Neuronal stem cell (in vitro differentiated cells): ENCODE measurements at regions not wholly inside any gene's neighbourhood (a gene's known extent, or its start where the extent isn't known, plus 50 kb on each side); places are given as distances from the start of the nearest gene placed in this dataset.

ENCODE experiments used
- DNase-seq: peaks from one replicate; pipeline ENCODE4 v3.0.0-alpha.2; 2013; ENCODE audit warnings: low spot score
- H2AFZ ChIP-seq: one replicate; pipeline ENCODE4 v1.6.1; 2013; ENCODE audit warnings: mild to moderate bottlenecking, low read length, inconsistent platforms
- H2AK5ac ChIP-seq: 2 replicates; pipeline ENCODE4 v1.6.1; 2013; ENCODE audit warnings: low read depth, mild to moderate bottlenecking, inconsistent platforms, low read length, moderate library complexity, mixed read lengths
- H2BK120ac ChIP-seq: 2 replicates; pipeline ENCODE4 v1.6.1; 2013; ENCODE audit warnings: low read depth, mild to moderate bottlenecking, inconsistent platforms, low read length, moderate library complexity, mixed read lengths
- H2BK12ac ChIP-seq: one replicate; pipeline ENCODE4 v1.6.1; 2013; ENCODE audit warnings: low read length, inconsistent platforms
- H2BK15ac ChIP-seq: 2 replicates; pipeline ENCODE4 v1.6.1; 2013; ENCODE audit warnings: mild to moderate bottlenecking, low read length, inconsistent platforms, mixed read lengths
- H2BK5ac ChIP-seq: one replicate; pipeline ENCODE4 v1.6.1; 2013; ENCODE audit warnings: inconsistent platforms, mild to moderate bottlenecking, low read length, moderate library complexity
- H3K14ac ChIP-seq: one replicate; pipeline ENCODE4 v1.6.1; 2013; ENCODE audit warnings: low read length, inconsistent platforms
- H3K18ac ChIP-seq: 2 replicates; pipeline ENCODE4 v1.6.1; 2013; ENCODE audit warnings: low read length, inconsistent platforms
- H3K23ac ChIP-seq: 2 replicates; pipeline ENCODE4 v1.6.1; 2013; ENCODE audit warnings: low read depth, mild to moderate bottlenecking, mixed read lengths, low read length, inconsistent platforms; ENCODE audit not compliant: poor library complexity
- H3K27ac ChIP-seq: replicated peaks from 3 replicates; pipeline ENCODE4 v1.5.1; 2013; ENCODE audit warnings: low read length, inconsistent platforms
- H3K27me3 ChIP-seq, 3 experiments: 2 replicates each; pipeline ENCODE4 v1.6.1; 2013; ENCODE audit warnings: low read length in 3 of 3, mild to moderate bottlenecking in 2 of 3, inconsistent platforms in 1 of 3, low read depth in 1 of 3, mixed read lengths in 1 of 3, moderate library complexity in 1 of 3; ENCODE audit not compliant: control insufficient read depth in 3 of 3, insufficient read depth in 3 of 3
- H3K36me3 ChIP-seq, 2 donors: replicated peaks in 1 of 2; 2 replicates each; pipeline ENCODE4 v1.6.1; 2013; ENCODE audit warnings: low read length in 2 of 2; ENCODE audit not compliant: control insufficient read depth in 2 of 2, insufficient read depth in 2 of 2
- H3K4ac ChIP-seq: 2 replicates; pipeline ENCODE4 v1.6.1; 2013; ENCODE audit warnings: inconsistent platforms, mild to moderate bottlenecking, low read length, moderate library complexity
- H3K4me1 ChIP-seq, 2 donors: 1 replicate in 1 of 2; 2 replicates in 1 of 2; pipeline ENCODE4 v1.6.1; 2013; ENCODE audit warnings: low read length in 2 of 2, low read depth in 1 of 2; ENCODE audit not compliant: control insufficient read depth in 2 of 2, insufficient read depth in 1 of 2
- H3K4me2 ChIP-seq: one replicate; pipeline ENCODE4 v1.6.1; 2013; ENCODE audit warnings: mild to moderate bottlenecking, low read length, inconsistent platforms; ENCODE audit not compliant: insufficient read depth, poor library complexity, severe bottlenecking
- H3K4me3 ChIP-seq, 2 donors: 2 replicates each; pipeline ENCODE4 v1.5.1; 2013; ENCODE audit warnings: low read length in 2 of 2, mild to moderate bottlenecking in 2 of 2, inconsistent platforms in 1 of 2, moderate library complexity in 1 of 2
- H3K79me1 ChIP-seq: one replicate; pipeline ENCODE4 v1.6.1; 2013; ENCODE audit warnings: low read depth, mild to moderate bottlenecking, inconsistent platforms, low read length, moderate library complexity
- H3K9ac ChIP-seq: one replicate; pipeline ENCODE4 v1.6.1; 2013; ENCODE audit warnings: mild to moderate bottlenecking, low read depth, low read length, inconsistent platforms; ENCODE audit not compliant: poor library complexity
- H3K9me3 ChIP-seq, 2 donors: replicated peaks in 1 of 2; 2 replicates each; pipeline versions ENCODE3 to v1.6.1; 2013; ENCODE audit warnings: low read length in 2 of 2, mild to moderate bottlenecking in 2 of 2, inconsistent platforms in 1 of 2, low read depth in 1 of 2, mixed read lengths in 1 of 2, moderate library complexity in 1 of 2; ENCODE audit not compliant: control insufficient read depth in 2 of 2, insufficient read depth in 1 of 2
- H4K8ac ChIP-seq: one replicate; pipeline ENCODE4 v1.6.1; 2013; ENCODE audit warnings: low read depth, mild to moderate bottlenecking, inconsistent platforms, low read length, moderate library complexity
- H4K91ac ChIP-seq: one replicate; pipeline ENCODE4 v1.6.1; 2013; ENCODE audit warnings: low read length, low read depth, mild to moderate bottlenecking, inconsistent platforms; ENCODE audit not compliant: poor library complexity
- WGBS, 2 donors: extraction: QIAGEN DNeasy Blood & Tissue Kit; methylation state at CpG; one replicate each; pipeline ENCODE4 v1.1.7; 2013; ENCODE audit warnings: missing lambda C conversion rate in 2 of 2, mixed read lengths in 1 of 2; ENCODE audit not compliant: insufficient read length in 2 of 2, insufficient replicate concordance in 1 of 2; ENCODE audit errors: extremely low coverage in 2 of 2; 5-methylcytosine and 5-hydroxymethylcytosine counted together

GRCh38 chr9:108101410-108101809 lies 611.8 kb upstream of the KLF4 start:
- no peak overlapping the region for H3K18ac ChIP-seq
- no peak overlapping the region for H2AK5ac ChIP-seq
- no CpG with 5 or more reads among the region's 1 CpG for WGBS, 2 donors

GRCh38 chr9:108100571-108100970 lies 611.0 kb upstream of the KLF4 start:
- no peak overlapping the region for H3K14ac ChIP-seq
- no peak overlapping the region for H2BK12ac ChIP-seq
- H3K36me3 ChIP-seq = no peaks in the 10 kb centered on the region
- WGBS, 2 donors = no CpG with 5 or more reads among the region's 6 CpGs
- no peak overlapping the region for H4K91ac ChIP-seq
- H2AK5ac ChIP-seq = no peak overlapping the region
- peaks cover 0 to 2% (median 0%) of the 10 kb centered on the region in 3 experiments for H3K27me3 ChIP-seq
- no peaks in the 10 kb centered on the region for H3K9me3 ChIP-seq
- H2BK5ac ChIP-seq = no peak overlapping the region
- H3K4me2 ChIP-seq = no peak overlapping the region
- H3K4ac ChIP-seq = no peak overlapping the region
- no peak for DNase-seq
- no peak overlapping the region for H3K9ac ChIP-seq
- H3K27ac ChIP-seq = no peak overlapping the region
- no peak overlapping the region for H3K18ac ChIP-seq
- no peak overlapping the region for H3K23ac ChIP-seq
- no peak overlapping the region for H2BK120ac ChIP-seq
- H3K79me1 ChIP-seq = no peaks in the 10 kb centered on the region
- H3K4me3 ChIP-seq = no peak overlapping the region
- H2AFZ ChIP-seq = no peak overlapping the region
- no peak overlapping the region for H2BK15ac ChIP-seq
- peaks cover 0 to 2% of the 10 kb centered on the region in 2 donors for H3K4me1 ChIP-seq
- no peak overlapping the region for H4K8ac ChIP-seq

More at GRCh38 chr9:108101410-108101809, 611.8 kb upstream of the KLF4 start:
- no peak overlapping the region for H2AFZ ChIP-seq
- H3K4me1 ChIP-seq = peaks cover 0 to 2% of the 10 kb centered on the region in 2 donors
- H3K4me3 ChIP-seq = no peak overlapping the region
- H2BK120ac ChIP-seq = no peak overlapping the region
- H3K4me2 ChIP-seq = no peak overlapping the region
- no peak overlapping the region for H3K4ac ChIP-seq
- H2BK5ac ChIP-seq = no peak overlapping the region
- no peak overlapping the region for H3K14ac ChIP-seq
- no peaks in the 10 kb centered on the region for H3K9me3 ChIP-seq
- no peak overlapping the region for H2BK15ac ChIP-seq
- H3K79me1 ChIP-seq = no peaks in the 10 kb centered on the region
- H3K23ac ChIP-seq = no peak overlapping the region
- no peak overlapping the region for H4K8ac ChIP-seq
- H3K27ac ChIP-seq = no peak overlapping the region
- H2BK12ac ChIP-seq = no peak overlapping the region
- DNase-seq = no peak
- no peaks in the 10 kb centered on the region for H3K36me3 ChIP-seq
- H4K91ac ChIP-seq = no peak overlapping the region
- peaks cover 0 to 2% (median 0%) of the 10 kb centered on the region in 3 experiments for H3K27me3 ChIP-seq
- no peak overlapping the region for H3K9ac ChIP-seq

- no peak for DNase-seq
- no peaks in the 10 kb centered on the region for H3K79me1 ChIP-seq
- no peak overlapping the region for H2BK12ac ChIP-seq
- H4K91ac ChIP-seq = no peak overlapping the region
- peaks cover 0 to 2% (median 0%) of the 10 kb centered on the region in 3 experiments for H3K27me3 ChIP-seq
- H2AFZ ChIP-seq = no peak overlapping the region
- WGBS, 2 donors = no CpG with 5 or more reads among the region's 3 CpGs
- no peak overlapping the region for H2BK5ac ChIP-seq
- no peak overlapping the region for H3K4me3 ChIP-seq
- no peak overlapping the region for H3K14ac ChIP-seq
- no peak overlapping the region for H3K4me2 ChIP-seq
- no peak overlapping the region for H2AK5ac ChIP-seq
- no peak overlapping the region for H3K23ac ChIP-seq
- H3K18ac ChIP-seq = no peak overlapping the region
- H3K4ac ChIP-seq = no peak overlapping the region
- no peaks in the 10 kb centered on the region for H3K9me3 ChIP-seq
- no peak overlapping the region for H3K9ac ChIP-seq
- peaks cover 0 to 4% of the 10 kb centered on the region in 2 donors for H3K4me1 ChIP-seq
- H3K36me3 ChIP-seq = no peaks in the 10 kb centered on the region
- H2BK120ac ChIP-seq = no peak overlapping the region
- no peak overlapping the region for H2BK15ac ChIP-seq
- H4K8ac ChIP-seq = no peak overlapping the region
- no peak overlapping the region for H3K27ac ChIP-seq
Observed at GRCh38 chr9:108099854-108100253, 610.3 kb upstream of the KLF4 start.

GRCh38 chr9:108095496-108095895 lies 605.9 kb upstream of the KLF4 start:
- Histone ChIP-seq H3K4me3 (no peak overlapping the region), H2AFZ (no peak overlapping the region), H3K27ac (no peak overlapping the region), H3K14ac (no peak overlapping the region), H2BK15ac (no peak overlapping the region), H3K23ac (no peak overlapping the region), H3K4me2 (no peak overlapping the region), H3K9me3 (peaks cover 0 to 4% of the 10 kb centered on the region in 2 donors), H3K36me3 (no peaks in the 10 kb centered on the region), H3K79me1 (no peaks in the 10 kb centered on the region), H3K27me3 (peaks cover 0 to 2% (median 0%) of the 10 kb centered on the region in 3 experiments), H2AK5ac (no peak overlapping the region), H3K9ac (no peak overlapping the region), H3K4ac (no peak overlapping the region), H4K91ac (no peak overlapping the region), H2BK5ac (no peak overlapping the region), H3K4me1 (peaks cover 0 to 4% of the 10 kb centered on the region in 2 donors), H3K18ac (no peak overlapping the region), H4K8ac (no peak overlapping the region), H2BK12ac (no peak overlapping the region), H2BK120ac (no peak overlapping the region)
- no peak for DNase-seq
- WGBS, 2 donors = no CpG with 5 or more reads among the region's 1 CpG
